Activated CD8-positive, alpha-beta memory T cell treated with anti-CD3 and anti-CD28 coated beads, Interleukin-2, amount 50 U/mL, for 1 hour (primary cell): ENCODE measurements at regions not wholly inside any gene's neighbourhood (a gene's known extent, or its start where the extent isn't known, plus 50 kb on each side); places are given as distances from the start of the nearest gene placed in this dataset.

Experiments used
- DNase-seq: peaks from one replicate; pipeline ENCODE4 v3.0.0-alpha.2; 2020; ENCODE audit errors: extremely low read depth

GRCh38 chr10:123573236-123574108, 92.7 kb upstream of the GPR26 start:
- DNase-seq = no peak

- no peak for DNase-seq
Observed at GRCh38 chr10:123574109-123574698, 92.0 kb upstream of the GPR26 start.

- DNase-seq = no peak
Observed at GRCh38 chr10:123575105-123575504, 91.0 kb upstream of the GPR26 start.

GRCh38 chr10:123576706-123577105, 89.4 kb upstream of the GPR26 start:
- no peak for DNase-seq

GRCh38 chr10:123577921-123578461, 88.2 kb upstream of the GPR26 start:
- no peak for DNase-seq

GRCh38 chr10:123578721-123579120, 87.4 kb upstream of the GPR26 start:
- DNase-seq = no peak

GRCh38 chr10:123579675-123580074, 86.5 kb upstream of the GPR26 start:
- no peak for DNase-seq

GRCh38 chr10:123580426-123580825, 85.7 kb upstream of the GPR26 start:
- no peak for DNase-seq

- DNase-seq = no peak
Observed at GRCh38 chr10:123581656-123582055, 84.5 kb upstream of the GPR26 start.

- no peak for DNase-seq
Observed at GRCh38 chr10:123582084-123582989, 83.8 kb upstream of the GPR26 start.

GRCh38 chr10:123583639-123584418, 82.3 kb upstream of the GPR26 start:
- no peak for DNase-seq

GRCh38 chr10:123584419-123584775, 81.8 kb upstream of the GPR26 start:
- DNase-seq = no peak

GRCh38 chr10:123585477-123586445, 80.4 kb upstream of the GPR26 start:
- no peak for DNase-seq

GRCh38 chr10:123587110-123587509, 79.0 kb upstream of the GPR26 start:
- no peak for DNase-seq

- DNase-seq = no peak
Observed at GRCh38 chr10:123588386-123588914, 77.7 kb upstream of the GPR26 start.

- no peak for DNase-seq
Observed at GRCh38 chr10:123595661-123596060, 70.5 kb upstream of the GPR26 start.

- no peak for DNase-seq
Observed at GRCh38 chr10:123597676-123598075, 68.5 kb upstream of the GPR26 start.

GRCh38 chr10:123599366-123599849, 66.7 kb upstream of the GPR26 start:
- DNase-seq = no peak

- no peak for DNase-seq
Observed at GRCh38 chr10:123600177-123600576, 66.0 kb upstream of the GPR26 start.

- no peak for DNase-seq
Observed at GRCh38 chr10:123603130-123603529, 63.0 kb upstream of the GPR26 start.
